ENCODE measurements at regions not wholly inside any gene's neighbourhood (a gene's known extent, or its start where the extent isn't known, plus 50 kb on each side); places are given as distances from the start of the nearest gene placed in this dataset.
"Not testable (repeated sequence)": the region's sequence is repeated elsewhere in the genome, so short reads cannot be mapped to it uniquely, and the experiment has no call there.

- no peak for DNase-seq (ENCODE audit: low spot score)
Measured at GRCh38 chr6:115873901-115874300, 186.8 kb downstream of the FRK start.

GRCh38 chr6:115870464-115870863 is 190.2 kb downstream of the FRK start:
- DNase-seq (ENCODE audit: low spot score): no peak

GRCh38 chr6:115865914-115866313 is 194.8 kb downstream of the FRK start:
- DNase-seq (ENCODE audit: low spot score): no peak

DNA sequence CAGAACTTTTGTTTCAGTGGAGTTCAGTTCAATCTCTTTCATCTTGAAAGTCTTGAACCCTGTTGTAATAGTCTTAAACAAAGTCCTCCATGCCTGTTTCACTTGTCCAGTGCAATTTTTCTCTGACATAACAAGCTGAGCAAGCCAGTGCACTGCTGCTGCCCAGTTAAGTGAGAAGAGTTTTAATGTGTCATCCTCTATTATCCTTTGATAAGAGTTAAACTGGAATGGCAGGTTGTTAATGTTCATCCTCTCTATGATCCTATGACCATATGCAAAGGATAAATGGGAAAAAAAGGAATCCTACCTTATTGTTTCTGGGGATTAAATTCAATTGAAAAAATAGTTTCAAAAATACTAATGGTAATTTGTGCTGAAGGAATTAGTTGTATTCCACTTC is 197.5 kb downstream of the FRK start:
- DNase-seq (ENCODE audit: low spot score): no peak

GRCh38 chr6:115861658-115862057 is 199.0 kb downstream of the FRK start:
- DNase-seq (ENCODE audit: low spot score): not testable (repeated sequence)

DNA sequence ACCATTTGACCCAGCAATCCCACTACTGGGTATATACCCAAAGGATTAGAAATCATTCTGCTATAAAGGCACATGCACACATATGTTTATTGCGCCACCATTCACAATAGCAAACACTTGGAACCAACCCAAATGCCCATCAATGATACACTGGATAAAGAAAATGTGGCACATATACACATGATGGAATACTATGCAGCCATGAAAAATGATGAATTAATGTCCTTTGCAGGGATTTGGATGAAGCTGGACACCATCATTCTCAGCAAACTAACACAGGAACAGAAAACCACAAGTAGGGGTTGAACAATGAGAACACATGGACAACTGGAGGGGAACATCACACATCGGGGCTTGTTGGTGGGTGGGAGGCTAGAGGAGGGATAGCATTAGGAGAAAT is 201.1 kb downstream of the FRK start:
- DNase-seq (ENCODE audit: low spot score): not testable (repeated sequence)

- DNase-seq (ENCODE audit: low spot score): no peak
Measured at GRCh38 chr6:115854866-115855665, 205.6 kb downstream of the FRK start.

GRCh38 chr6:115847671-115848070 is 213.0 kb downstream of the FRK start:
- DNase-seq (ENCODE audit: low spot score): no peak

DNA sequence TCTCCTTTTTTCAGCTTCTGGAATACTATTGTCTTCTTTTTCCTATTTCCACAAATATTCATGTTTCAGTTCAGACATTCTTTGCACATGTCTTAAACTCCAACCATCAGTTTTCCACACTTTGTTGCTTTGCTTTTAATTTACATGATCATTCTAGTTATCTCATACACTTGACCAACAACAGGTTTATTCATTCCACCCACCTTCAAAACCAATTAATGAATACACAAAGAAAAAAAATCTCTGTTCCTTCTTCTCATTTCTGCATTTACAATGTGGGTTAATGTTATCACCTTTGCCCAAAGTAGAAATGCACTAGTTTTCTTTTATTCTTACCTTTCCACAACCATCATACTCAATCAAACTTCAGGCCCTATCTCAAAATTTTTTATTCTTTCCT is 216.7 kb downstream of the FRK start:
- DNase-seq (ENCODE audit: low spot score): no peak

DNA sequence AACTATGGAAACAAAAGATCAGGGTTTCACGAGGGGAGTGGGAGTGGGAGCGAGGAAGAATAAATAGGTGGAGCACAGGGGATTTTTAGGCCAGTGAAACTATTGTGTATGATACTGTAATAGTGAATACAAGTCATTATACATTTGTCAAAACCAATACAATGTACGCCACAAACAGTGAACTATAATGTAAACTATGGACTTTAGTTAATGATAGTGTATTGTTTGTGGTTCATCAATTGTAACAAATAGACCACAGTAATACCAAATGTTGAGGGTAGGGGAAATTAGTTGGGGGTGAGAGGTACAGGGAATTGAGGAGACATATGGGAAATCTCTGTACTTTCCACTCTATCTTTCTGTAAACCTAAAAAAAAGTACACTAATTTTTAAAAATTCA is 218.4 kb downstream of the FRK start:
- DNase-seq (ENCODE audit: low spot score): no peak

DNA sequence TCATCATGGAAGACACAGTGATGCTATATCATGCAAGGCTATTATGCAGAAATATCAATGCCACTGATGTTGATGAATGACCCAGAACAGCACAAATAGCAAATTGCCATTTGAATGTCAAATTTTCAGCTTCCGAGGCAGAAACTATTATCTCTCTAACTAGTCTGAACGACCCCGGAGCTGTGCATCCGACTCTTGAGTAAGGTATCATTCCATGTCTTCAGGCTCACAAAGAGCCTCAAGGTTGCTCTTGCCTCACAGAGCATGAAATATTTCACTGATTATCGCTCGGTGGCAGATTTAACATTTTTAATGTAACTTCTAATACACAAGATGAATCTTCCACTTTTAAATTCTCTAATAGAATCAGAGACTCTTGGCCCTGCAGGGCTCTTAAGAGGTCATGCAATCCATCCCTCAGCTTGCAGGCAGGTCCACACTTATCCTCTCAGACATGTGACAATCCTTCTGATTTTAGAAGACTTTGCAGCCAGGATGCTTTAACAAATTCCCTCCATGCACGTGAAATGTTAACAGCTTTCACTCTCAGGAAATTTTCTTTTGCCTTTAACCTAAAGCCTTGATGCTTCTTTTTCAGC is 221.0 kb downstream of the FRK start:
- DNase-seq (ENCODE audit: low spot score): no peak

GRCh38 chr6:115838763-115839401 is 221.8 kb downstream of the FRK start:
- peak; percentile 55 for DNase-seq (ENCODE audit: low spot score)

DNA sequence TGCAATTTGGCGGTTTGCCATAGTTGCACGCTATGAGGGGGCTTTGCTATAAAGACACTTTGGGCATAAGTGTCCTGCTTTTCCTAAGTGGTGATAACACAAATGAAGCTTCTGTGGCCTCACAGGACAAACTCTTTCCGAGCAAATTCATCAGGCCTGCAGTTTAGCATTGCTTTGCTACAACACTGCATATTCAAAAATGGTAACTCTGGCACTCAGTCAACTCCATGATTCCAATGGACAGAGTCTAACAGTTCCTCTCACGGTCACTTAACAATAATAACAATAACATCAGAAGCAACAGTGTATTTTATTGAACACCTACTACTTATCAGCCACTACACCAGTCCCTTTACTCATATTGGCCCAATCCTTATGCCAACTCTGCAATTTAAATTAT is 222.5 kb downstream of the FRK start:
- no peak for DNase-seq (ENCODE audit: low spot score)

- DNase-seq (ENCODE audit: low spot score): not testable (repeated sequence)
Measured at GRCh38 chr6:115836374-115836773, 224.3 kb downstream of the FRK start.

DNA sequence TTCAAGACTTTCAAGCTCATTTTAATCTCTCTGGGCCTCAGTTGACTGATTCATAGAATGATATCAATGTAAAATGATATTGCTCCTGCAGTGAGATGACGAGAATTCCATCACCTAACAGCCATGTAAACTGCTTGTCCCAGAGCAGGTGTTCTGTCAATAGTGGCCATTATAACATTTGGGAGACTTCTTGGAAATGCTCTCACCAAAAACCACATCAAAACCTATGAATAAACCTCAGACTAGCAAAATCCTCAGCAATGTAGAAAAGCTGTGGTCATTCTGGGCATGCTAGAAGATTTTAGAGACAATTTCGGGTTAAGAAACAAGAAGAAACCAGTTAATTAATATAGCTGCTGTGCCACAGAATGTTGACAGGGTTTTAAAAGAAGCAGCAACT is 225.4 kb downstream of the FRK start:
- no peak for DNase-seq (ENCODE audit: low spot score)

- DNase-seq (ENCODE audit: low spot score): not testable (repeated sequence)
Measured at GRCh38 chr6:115834542-115834941, 226.1 kb downstream of the FRK start.

GRCh38 chr6:115832786-115833185 is 227.9 kb downstream of the FRK start:
- no peak for DNase-seq (ENCODE audit: low spot score)

GRCh38 chr6:115832186-115832585 is 228.5 kb downstream of the FRK start:
- no peak for DNase-seq (ENCODE audit: low spot score)

DNA sequence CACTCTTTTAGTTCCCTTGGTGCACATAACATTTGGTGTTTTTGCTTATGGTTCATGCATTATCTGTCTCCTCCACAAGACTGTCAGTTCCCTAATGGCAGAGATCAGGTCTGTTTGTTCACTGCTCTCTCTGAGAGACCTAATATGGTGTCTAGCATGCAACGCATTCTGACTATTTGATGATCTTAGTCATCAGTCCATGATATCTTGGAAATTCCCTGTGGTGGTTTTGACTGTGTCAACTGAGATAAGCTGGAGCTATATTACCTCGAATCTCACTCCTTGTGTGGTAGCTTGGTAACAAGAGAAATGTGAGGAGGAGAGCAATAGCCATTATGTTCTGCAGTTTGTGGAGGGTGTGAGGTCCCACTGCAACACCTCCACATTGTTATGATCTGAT is 229.8 kb downstream of the FRK start:
- no peak for DNase-seq (ENCODE audit: low spot score)

GRCh38 chr6:115821798-115822197 is 238.9 kb downstream of the FRK start:
- DNase-seq (ENCODE audit: low spot score): no peak

DNA sequence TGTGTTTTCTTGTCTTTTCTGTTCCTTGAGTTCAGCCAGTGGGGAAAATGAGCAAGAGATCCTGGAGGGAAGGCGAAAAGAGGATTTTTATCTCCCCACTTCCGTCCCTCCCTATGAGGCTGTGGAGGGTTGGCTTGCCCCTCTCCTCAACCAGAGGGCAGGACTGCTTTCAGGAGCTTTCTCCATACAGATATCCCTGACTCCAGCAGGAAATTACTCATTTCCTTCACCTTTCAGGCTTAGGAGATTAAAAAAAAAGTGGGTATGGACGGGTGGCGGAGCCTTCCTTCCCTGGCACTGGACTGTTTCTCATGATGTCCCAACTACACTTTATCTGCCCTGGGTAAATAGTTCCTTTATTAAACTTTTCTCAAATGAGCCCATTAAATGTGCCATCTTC is 241.2 kb downstream of the FRK start:
- no peak for DNase-seq (ENCODE audit: low spot score)

DNA sequence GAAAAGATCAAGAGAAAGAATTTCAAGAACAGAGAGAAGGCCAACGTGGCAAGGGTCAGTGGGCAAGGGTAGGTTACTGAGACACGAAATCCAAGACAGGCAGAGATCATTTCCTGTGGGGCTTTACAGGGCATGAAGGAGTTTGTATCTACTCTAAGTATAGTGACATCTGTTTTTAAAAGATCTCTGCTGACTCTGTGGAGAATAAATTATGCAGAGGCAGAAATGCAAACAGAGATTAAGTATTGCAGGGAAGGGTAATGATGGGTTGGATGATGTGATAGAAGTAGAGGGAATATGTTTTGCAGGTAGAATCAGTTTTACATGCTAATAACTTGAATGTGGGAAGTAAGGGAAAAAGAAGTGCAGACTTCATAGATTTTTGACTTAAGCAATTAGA is 243.5 kb downstream of the FRK start:
- no peak for DNase-seq (ENCODE audit: low spot score)

DNA sequence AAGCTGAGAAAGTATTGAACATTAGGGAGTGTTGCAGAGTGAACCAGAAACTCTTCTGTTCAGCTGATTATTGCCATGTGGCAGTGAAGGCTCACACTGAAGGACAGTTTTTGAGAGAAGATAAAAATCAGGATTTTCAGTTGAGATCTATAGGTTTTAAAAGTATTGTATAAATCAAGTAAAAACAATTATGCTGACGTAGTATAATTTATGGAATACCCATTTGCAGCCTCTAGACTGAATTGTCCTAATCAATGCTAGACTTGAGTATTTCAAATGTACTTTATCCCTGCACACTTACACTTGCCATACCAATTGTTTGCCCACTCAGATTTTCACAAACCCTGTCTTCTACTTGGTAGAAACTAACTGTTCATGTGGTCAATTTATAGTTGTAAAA is 245.8 kb downstream of the FRK start:
- no peak for DNase-seq (ENCODE audit: low spot score)
